ENCODE measurements at regions not wholly inside any gene's neighbourhood (a gene's known extent, or its start where the extent isn't known, plus 50 kb on each side); places are given as distances from the start of the nearest gene placed in this dataset.

- Histone ChIP-seq H3K4me3 (no peak overlapping the region), H3K4me1 (replicated peaks) (no peaks in the 10 kb centered on the region), H3K27me3 (replicated peaks; ENCODE audit: insufficient read depth) (no peaks in the 10 kb centered on the region), H3K27ac (peak overlapping the region in 1 of 2 donors; percentile 18), H3K36me3 (no peaks in the 10 kb centered on the region), H3K9me3 (no peaks in the 10 kb centered on the region)
- intact Hi-C loops (cut with DNase I): no loop called here
- WGBS: 41% methylated on average over 6 of the region's 6 CpGs
- TF ChIP-seq POLR2AphosphoS5 (IDR thresholded peaks at IDR 0.05) (no peak), CTCF (IDR thresholded peaks at IDR 0.05) (no peak), POLR2A (IDR thresholded peaks at IDR 0.05) (no peak)
- DNase-seq (ENCODE audit: low spot score): peak; percentile 12
These were observed 222.3 kb downstream of the RHOU start for GRCh38 chr1:228957535-228957934.

GRCh38 chr1:228958121-228958520, 222.8 kb downstream of the RHOU start:
- no peak overlapping the region for H3K4me3 ChIP-seq
- H3K27ac ChIP-seq: peak overlapping the region in 1 of 2 donors; percentile 25
- no peaks in the 10 kb centered on the region for H3K4me1 ChIP-seq (replicated peaks)
- TF ChIP-seq POLR2A (IDR thresholded peaks at IDR 0.05) (no peak), CTCF (IDR thresholded peaks at IDR 0.05) (no peak), POLR2AphosphoS5 (IDR thresholded peaks at IDR 0.05) (peak; percentile 49)
- 76% methylated on average over 4 of the region's 4 CpGs for WGBS
- no peaks in the 10 kb centered on the region for H3K36me3 ChIP-seq
- intact Hi-C loops (cut with DNase I): no loop called here
- peak; percentile 29 for DNase-seq (ENCODE audit: low spot score)
- H3K27me3 ChIP-seq (replicated peaks; ENCODE audit: insufficient read depth): no peaks in the 10 kb centered on the region
- no peaks in the 10 kb centered on the region for H3K9me3 ChIP-seq

GRCh38 chr1:228958741-228959140, 223.5 kb downstream of the RHOU start:
- no peak for TF ChIP-seq CTCF (IDR thresholded peaks at IDR 0.05)
- no peak for TF ChIP-seq POLR2A (IDR thresholded peaks at IDR 0.05)
- no peak for TF ChIP-seq POLR2AphosphoS5 (IDR thresholded peaks at IDR 0.05)
- 83% methylated on average over 2 of the region's 2 CpGs for WGBS
- H3K4me1 ChIP-seq (replicated peaks): no peaks in the 10 kb centered on the region
- no peaks in the 10 kb centered on the region for H3K27me3 ChIP-seq (replicated peaks; ENCODE audit: insufficient read depth)
- H3K4me3 ChIP-seq: no peak overlapping the region
- H3K27ac ChIP-seq: peak overlapping the region in 1 of 2 donors; percentile 25
- no peaks in the 10 kb centered on the region for H3K9me3 ChIP-seq
- H3K36me3 ChIP-seq: no peaks in the 10 kb centered on the region
- no peak for DNase-seq (ENCODE audit: low spot score)
- intact Hi-C loops (cut with DNase I): no loop called here

GRCh38 chr1:228960705-228961104, 225.4 kb downstream of the RHOU start:
- Histone ChIP-seq H3K27me3 (replicated peaks; ENCODE audit: insufficient read depth) (no peaks in the 10 kb centered on the region), H3K4me3 (no peak overlapping the region), H3K27ac (no peak overlapping the region), H3K4me1 (replicated peaks) (peaks cover 3% of the 10 kb centered on the region), H3K36me3 (no peaks in the 10 kb centered on the region), H3K9me3 (no peaks in the 10 kb centered on the region)
- intact Hi-C loops (cut with DNase I): loop anchor here (10.0 kb wide), 1 partner anchor 56 kb away; no protein-coding TSS in a partner anchor
- TF ChIP-seq CTCF (IDR thresholded peaks at IDR 0.05): no peak
- TF ChIP-seq POLR2AphosphoS5 (IDR thresholded peaks at IDR 0.05): no peak
- no peak for TF ChIP-seq POLR2A (IDR thresholded peaks at IDR 0.05)
- no peak for DNase-seq (ENCODE audit: low spot score)
- WGBS: 88% methylated on average over 5 of the region's 5 CpGs

- no peak for TF ChIP-seq POLR2AphosphoS5 (IDR thresholded peaks at IDR 0.05)
- no peak for TF ChIP-seq POLR2A (IDR thresholded peaks at IDR 0.05)
- no peak for TF ChIP-seq CTCF (IDR thresholded peaks at IDR 0.05)
- no peaks in the 10 kb centered on the region for H3K36me3 ChIP-seq
- whole genome bisulfite sequencing: 92% methylated on average over 6 of the region's 6 CpGs
- peaks cover 3% of the 10 kb centered on the region for H3K4me1 ChIP-seq (replicated peaks)
- no peak overlapping the region for H3K4me3 ChIP-seq
- H3K27me3 ChIP-seq (replicated peaks; ENCODE audit: insufficient read depth): no peaks in the 10 kb centered on the region
- DNase-seq (ENCODE audit: low spot score): no peak
- H3K27ac ChIP-seq: no peak overlapping the region
- H3K9me3 ChIP-seq: no peaks in the 10 kb centered on the region
- intact Hi-C loops (cut with DNase I): loop anchor here (10.0 kb wide), 1 partner anchor 57 kb away; no protein-coding TSS in a partner anchor
These were observed 226.2 kb downstream of the RHOU start for GRCh38 chr1:228961511-228961910.

Measured in prostate gland (tissue), 2 donors.